NCI-H1092 (cell line): ENCODE measurements at regions not wholly inside any gene's neighbourhood (a gene's known extent, or its start where the extent isn't known, plus 50 kb on each side); places are given as distances from the start of the nearest gene placed in this dataset.
"Not testable (repeated sequence)": the region's sequence is repeated elsewhere in the genome, so short reads cannot be mapped to it uniquely, and the experiment has no call there.

Experiments used
- DNase-seq: peaks from one replicate; lab custom pipeline; 2025; lab: John Stamatoyannopoulos, UW

GRCh38 chr2:136715146-136715545 lies 50.2 kb upstream of the THSD7B start:
- DNase-seq, result no peak

GRCh38 chr2:136714452-136714951 lies 50.8 kb upstream of the THSD7B start:
- DNase-seq, result no peak

GRCh38 chr2:136713739-136714138 lies 51.6 kb upstream of the THSD7B start:
- no peak for DNase-seq

GRCh38 chr2:136705336-136705735 lies 60.0 kb upstream of the THSD7B start:
- no peak for DNase-seq

- no peak for DNase-seq
These were observed 62.1 kb upstream of the THSD7B start for GRCh38 chr2:136703214-136703613.

GRCh38 chr2:136696438-136696837 lies 68.9 kb upstream of the THSD7B start:
- DNase-seq, result no peak

- DNase-seq, result no peak
These were observed 71.4 kb upstream of the THSD7B start for GRCh38 chr2:136693966-136694365.

- DNase-seq, result not testable (repeated sequence)
These were observed 85.3 kb upstream of the THSD7B start for GRCh38 chr2:136680079-136680478.

GRCh38 chr2:136665736-136666135 lies 99.6 kb upstream of the THSD7B start:
- no peak for DNase-seq

- no peak for DNase-seq
These were observed 100.5 kb upstream of the THSD7B start for GRCh38 chr2:136664713-136665405.

- DNase-seq, result no peak
These were observed 107.1 kb upstream of the THSD7B start for GRCh38 chr2:136658201-136658600.

GRCh38 chr2:136653861-136654260 lies 111.5 kb upstream of the THSD7B start:
- no peak for DNase-seq

- no peak for DNase-seq
These were observed 113.8 kb upstream of the THSD7B start for GRCh38 chr2:136651456-136652010.

- no peak for DNase-seq
These were observed 118.3 kb upstream of the THSD7B start for GRCh38 chr2:136647039-136647438.

GRCh38 chr2:136645236-136645828 lies 120.0 kb upstream of the THSD7B start:
- no peak for DNase-seq

- DNase-seq, result no peak
These were observed 125.7 kb upstream of the THSD7B start for GRCh38 chr2:136639651-136640050.

GRCh38 chr2:136638193-136638592 lies 127.2 kb upstream of the THSD7B start:
- no peak for DNase-seq

GRCh38 chr2:136637402-136637801 lies 127.9 kb upstream of the THSD7B start:
- no peak for DNase-seq

GRCh38 chr2:136628490-136628889 lies 136.9 kb upstream of the THSD7B start:
- DNase-seq, result no peak

GRCh38 chr2:136613096-136613495 lies 152.2 kb upstream of the THSD7B start:
- no peak for DNase-seq

- DNase-seq, result no peak
These were observed 153.3 kb upstream of the THSD7B start for GRCh38 chr2:136612079-136612478.

GRCh38 chr2:136611451-136611850 lies 153.9 kb upstream of the THSD7B start:
- DNase-seq, result no peak

- no peak for DNase-seq
These were observed 182.6 kb upstream of the THSD7B start for GRCh38 chr2:136582628-136583205.
